HL-60 (cell line): ENCODE measurements at regions not wholly inside any gene's neighbourhood (a gene's known extent, or its start where the extent isn't known, plus 50 kb on each side); places are given as distances from the start of the nearest gene placed in this dataset.
"Not testable (repeated sequence)": the region's sequence is repeated elsewhere in the genome, so short reads cannot be mapped to it uniquely, and the experiment has no call there.

Source experiments
- DNase-seq, 2 experiments: peaks; one replicate each; pipeline ENCODE4 v3.0.0-alpha.2; 2010 to 2020; ENCODE audit warnings: low read depth in 1 of 2, low spot score in 1 of 2
- H3K27ac ChIP-seq: fragments of 250-450 bp; sonication (Bioruptor Pico); replicated peaks from 2 replicates; pipeline ENCODE4 v1.5.1; 2020; ENCODE audit warnings: mild to moderate bottlenecking, moderate library complexity
- H3K27me3 ChIP-seq: fragments of 250-450 bp; sonication (Bioruptor Pico); 2 replicates; pipeline ENCODE4 v1.5.1; 2021; ENCODE audit warnings: mild to moderate bottlenecking, moderate library complexity; ENCODE audit not compliant: insufficient read depth, poor library complexity, severe bottlenecking
- H3K4me3 ChIP-seq: replicated peaks from 2 replicates; pipeline ENCODE4 v1.5.1; 2011; ENCODE audit warnings: mild to moderate bottlenecking, control low read depth, low read length; ENCODE audit not compliant: insufficient read depth
- CTCF ChIP-seq: IDR thresholded peaks from one replicate; pipeline ENCODE4 v1.5.1; 2011; ENCODE audit warnings: low read length, control low read depth, inconsistent platforms; ENCODE audit not compliant: insufficient read depth
- GABPA ChIP-seq: IDR thresholded peaks from 2 replicates; pipeline ENCODE4 v1.6.1; 2012; ENCODE audit warnings: low read depth
- POLR2AphosphoS5 ChIP-seq: IDR thresholded peaks from 2 replicates; pipeline ENCODE4 v1.6.1; 2012; ENCODE audit warnings: low read depth
- REST ChIP-seq: IDR thresholded peaks from 2 replicates; pipeline ENCODE4 v1.6.1; 2012; ENCODE audit warnings: low read depth; ENCODE audit not compliant: insufficient replicate concordance
- SPI1 ChIP-seq: IDR thresholded peaks from 2 replicates; pipeline ENCODE4 v1.6.1; 2012; ENCODE audit warnings: low read depth, mild to moderate bottlenecking, borderline replicate concordance

GRCh38 chr18:70693246-70693645 is 404.4 kb downstream of the SOCS6 start:
- Histone ChIP-seq H3K27ac (no peak overlapping the region), H3K27me3 (no peaks in the 10 kb centered on the region), H3K4me3 (no peak overlapping the region)
- TF ChIP-seq CTCF (no peak), GABPA (no peak), SPI1 (no peak), POLR2AphosphoS5 (no peak), REST (no peak)
- DNase-seq, result no peak

- not testable (repeated sequence) for H3K27ac ChIP-seq, H3K4me3 ChIP-seq, DNase-seq, H3K27me3 ChIP-seq
These were observed 400.9 kb downstream of the SOCS6 start for GRCh38 chr18:70689765-70690164.

GRCh38 chr18:70688286-70688685 is 399.4 kb downstream of the SOCS6 start:
- DNase-seq, result no peak
- Histone ChIP-seq H3K4me3 (no peak overlapping the region), H3K27ac (no peak overlapping the region), H3K27me3 (no peaks in the 10 kb centered on the region)
- TF ChIP-seq GABPA (no peak), POLR2AphosphoS5 (no peak), REST (no peak), SPI1 (no peak), CTCF (no peak)

GRCh38 chr18:70684821-70685220 is 396.0 kb downstream of the SOCS6 start:
- Histone ChIP-seq H3K27ac (no peak overlapping the region), H3K27me3 (no peaks in the 10 kb centered on the region), H3K4me3 (no peak overlapping the region)
- TF ChIP-seq POLR2AphosphoS5 (no peak), GABPA (no peak), REST (no peak), CTCF (no peak), SPI1 (no peak)
- DNase-seq, result no peak
